A549 (cell line): ENCODE measurements at regions not wholly inside any gene's neighbourhood (a gene's known extent, or its start where the extent isn't known, plus 50 kb on each side); places are given as distances from the start of the nearest gene placed in this dataset.

Source experiments
- ATAC-seq, 2 experiments: fragments of 200-7000 bp in 1 of 2; fragments of >200 bp in 1 of 2; cut with Nextera tagmentation in 1 of 2; cut with Tn5 transposase in 1 of 2; 3 replicates each; pipeline versions ENCODE4 v1.8.0 to v1.9.1; 2018 to 2020; ENCODE audit warnings: mild to moderate bottlenecking in 1 of 2, moderate library complexity in 1 of 2
- CTCF ChIA-PET: fragments of 300-600 bp; sonication (Branson Sonifier 250); formaldehyde crosslinking; extraction: SDS; loops from one replicate; lab custom pipeline; 2021; ENCODE audit warnings: antibody characterized with exemption, inconsistent platforms; lab: Yijun Ruan, JAX
- POLR2A ChIA-PET: fragments of 350-600 bp; formaldehyde crosslinking; extraction: SDS; loops from one replicate; lab custom pipeline; 2021; ENCODE audit warnings: antibody characterized with exemption, inconsistent platforms; lab: Yijun Ruan, JAX
- DNase-seq, 2 experiments: peaks; one replicate each; pipeline versions ENCODE4 v3.0.0 to v3.0.0-alpha.2; 2011 to 2016; ENCODE audit warnings: low read depth in 1 of 2, low spot score in 1 of 2
- FAIRE-seq: peaks from 2 replicates; lab custom pipeline; 2011; peaks lifted over from hg19 to GRCh38; lab: Jason Lieb, UNC
- H3K27ac ChIP-seq, 2 experiments: fragments of >200 bp; sonication (Bioruptor Twin); formaldehyde crosslinking; 3 replicates each; pipeline ENCODE4 v1.5.1; 2016 to 2017
- H3K4me1 ChIP-seq: fragments of >200 bp; sonication (Bioruptor Twin); formaldehyde crosslinking; 3 replicates; pipeline ENCODE4 v1.6.1; 2016
- H3K4me2 ChIP-seq: fragments of >200 bp; sonication (Bioruptor Twin); formaldehyde crosslinking; 3 replicates; pipeline ENCODE4 v1.6.1; 2016
- H3K4me3 ChIP-seq: fragments of >200 bp; sonication (Bioruptor Twin); formaldehyde crosslinking; 3 replicates; pipeline ENCODE4 v1.5.1; 2016
- H3K9me3 ChIP-seq: fragments of >200 bp; sonication (Bioruptor Twin); formaldehyde crosslinking; 3 replicates; pipeline ENCODE4 v1.6.1; 2016
- CEBPB ChIP-seq, 2 experiments: fragments of >200 bp in 1 of 2; sonication (Bioruptor Twin) in 1 of 2; formaldehyde crosslinking in 1 of 2; IDR thresholded peaks; 2 replicates each; pipeline ENCODE4 v1.6.1; 2012 to 2016
- CHD2 ChIP-seq: fragments of 150-350 bp; IDR thresholded peaks from 2 replicates; pipeline ENCODE4 v1.6.1; 2014; ENCODE audit warnings: low read length; ENCODE audit not compliant: partially characterized antibody
- EHF ChIP-seq: fragments of 250-450 bp; sonication (Bioruptor Pico); IDR thresholded peaks from 2 replicates; pipeline ENCODE4 v1.5.0; 2020; ENCODE audit warnings: mild to moderate bottlenecking
- ELK1 ChIP-seq: fragments of 150-350 bp; IDR thresholded peaks from 2 replicates; pipeline ENCODE4 v1.6.1; 2014; ENCODE audit warnings: low read depth, mild to moderate bottlenecking, low read length
- ESRRA ChIP-seq: fragments of 150-350 bp; IDR thresholded peaks from 2 replicates; pipeline ENCODE4 v1.6.1; 2014; ENCODE audit warnings: mild to moderate bottlenecking, low read length, borderline replicate concordance
- FOSB ChIP-seq: fragments of 250-450 bp; sonication (Bioruptor Pico); IDR thresholded peaks from 2 replicates; pipeline ENCODE4 v1.5.0; 2020; ENCODE audit warnings: mild to moderate bottlenecking, moderate library complexity
- FOSL2 ChIP-seq, 2 experiments: fragments of 450-650 bp in 1 of 2; fragments of >200 bp in 1 of 2; sonication (Bioruptor Twin) in 1 of 2; formaldehyde crosslinking; IDR thresholded peaks; 2 replicates each; pipeline versions ENCODE4 v1.5.0 to v1.6.1; 2016 to 2020; ENCODE audit warnings: mild to moderate bottlenecking in 1 of 2, moderate library complexity in 1 of 2
- GATA3 ChIP-seq: IDR thresholded peaks from 2 replicates; pipeline ENCODE4 v1.6.1; 2012; ENCODE audit warnings: borderline replicate concordance
- HMGXB4 ChIP-seq: fragments of 250-450 bp; sonication (Bioruptor Pico); IDR thresholded peaks from 2 replicates; pipeline ENCODE4 v1.5.0; 2021; ENCODE audit warnings: mild to moderate bottlenecking, moderate library complexity, borderline replicate concordance
- HOXB5 ChIP-seq: fragments of 250-450 bp; sonication (Bioruptor Pico); IDR thresholded peaks from 2 replicates; pipeline ENCODE4 v1.5.0; 2020; ENCODE audit warnings: mild to moderate bottlenecking, moderate library complexity
- JUN ChIP-seq, 2 experiments: fragments of >200 bp; sonication (Bioruptor Twin); formaldehyde crosslinking; IDR thresholded peaks; 2 replicates in 1 of 2; 3 replicates in 1 of 2; pipeline ENCODE4 v1.6.1; 2016 to 2017
- KDM1A ChIP-seq: fragments of 200-600 bp; sonication (generic); IDR thresholded peaks from 2 replicates; pipeline ENCODE4 v1.6.1; 2016; ENCODE audit warnings: low read depth, mild to moderate bottlenecking
- NFE2L2 ChIP-seq: fragments of 150-350 bp; conservative IDR thresholded peaks from 2 replicates; pipeline ENCODE4 v1.6.1; 2014; ENCODE audit warnings: low read length
- RAD21 ChIP-seq, 2 experiments: fragments of >200 bp in 1 of 2; sonication (Bioruptor Twin) in 1 of 2; formaldehyde crosslinking in 1 of 2; IDR thresholded peaks in 1 of 2; conservative IDR thresholded peaks in 1 of 2; 2 replicates in 1 of 2; 3 replicates in 1 of 2; pipeline ENCODE4 v1.6.1; 2012 to 2018; ENCODE audit warnings: inconsistent platforms in 1 of 2
- RARB ChIP-seq: fragments of 250-450 bp; sonication (Bioruptor Pico); IDR thresholded peaks from 2 replicates; pipeline ENCODE4 v1.8.0; 2021; ENCODE audit warnings: mild to moderate bottlenecking, moderate library complexity
- RCOR1 ChIP-seq: fragments of 150-350 bp; IDR thresholded peaks from 2 replicates; pipeline ENCODE4 v1.6.1; 2014; ENCODE audit warnings: antibody characterized with exemption, low read length, low read depth
- REST ChIP-seq: fragments of 200-600 bp; sonication (generic); IDR thresholded peaks from 2 replicates; pipeline ENCODE4 v1.6.1; 2016; ENCODE audit warnings: antibody characterized with exemption, mild to moderate bottlenecking, moderate library complexity
- ZC3H11A ChIP-seq: fragments of 450-650 bp; IDR thresholded peaks from 2 replicates; pipeline ENCODE4 v1.6.1; 2014; ENCODE audit warnings: antibody characterized with exemption, mild to moderate bottlenecking
- ZFP36 ChIP-seq: fragments of 450-650 bp; IDR thresholded peaks from 2 replicates; pipeline ENCODE4 v1.6.1; 2014; ENCODE audit warnings: borderline replicate concordance; ENCODE audit not compliant: partially characterized antibody
- ZSCAN20 ChIP-seq: fragments of 250-450 bp; sonication (Bioruptor Pico); IDR thresholded peaks from 2 replicates; pipeline ENCODE4 v1.8.0; 2022; ENCODE audit warnings: mild to moderate bottlenecking, moderate library complexity
- WGBS: methylation state at CpG from one replicate; pipeline ENCODE4 v1.1.6; 2017; ENCODE audit errors: missing lambda C conversion rate; 5-methylcytosine and 5-hydroxymethylcytosine counted together

- ATAC-seq: no peak
- Histone ChIP-seq H3K9me3 (no peaks in the 10 kb centered on the region), H3K4me3 (no peak overlapping the region), H3K4me2 (no peak overlapping the region), H3K4me1 (no peaks in the 10 kb centered on the region), H3K27ac (no peak overlapping the region)
- POLR2A ChIA-PET: no interaction called here
- 0% methylated on average over 1 of the region's 1 CpG for WGBS
- FAIRE-seq: no peak
- DNase-seq: no peak
- CTCF ChIA-PET: no interaction called here
- TF ChIP-seq JUN (IDR thresholded peaks at IDR 0.05): no peak
- TF ChIP-seq ZC3H11A: no peak
- TF ChIP-seq FOSB: no peak
- no peak for TF ChIP-seq RAD21 (conservative IDR thresholded peaks at IDR 0.05 in 1 of 2, IDR thresholded peaks at IDR 0.05 in 1 of 2)
- no peak for TF ChIP-seq FOSL2 (IDR thresholded peaks at IDR 0.05)
- no peak for TF ChIP-seq FOSL2 (CRISPR knock-in tag; IDR thresholded peaks at IDR 0.05)
- TF ChIP-seq NFE2L2: no peak
- TF ChIP-seq ESRRA: no peak
- TF ChIP-seq RCOR1: no peak
- no peak for TF ChIP-seq HOXB5
- no peak for TF ChIP-seq KDM1A
- TF ChIP-seq REST: no peak
- TF ChIP-seq GATA3: no peak
- no peak for TF ChIP-seq RARB
- TF ChIP-seq ZSCAN20 (CRISPR knock-in tag): no peak
- no peak for TF ChIP-seq ELK1
- no peak for TF ChIP-seq CHD2
- TF ChIP-seq EHF (CRISPR knock-in tag): no peak
- no peak for TF ChIP-seq ZFP36
- no peak for TF ChIP-seq HMGXB4 (CRISPR knock-in tag)
These were observed 1052.6 kb downstream of the ADGRL3 start for GRCh38 chr4:62252728-62253127.

GRCh38 chr4:62250100-62250499 is 1050.0 kb downstream of the ADGRL3 start:
- POLR2A ChIA-PET: no interaction called here
- no peaks in the 10 kb centered on the region for H3K9me3 ChIP-seq
- FAIRE-seq (no peak), ATAC-seq (no peak), DNase-seq (no peak)
- CTCF ChIA-PET: no interaction called here
- no peak overlapping the region for H3K4me3 ChIP-seq
- no peak overlapping the region for H3K27ac ChIP-seq
- WGBS: 0% methylated on average over 5 of the region's 5 CpGs
- no peak for TF ChIP-seq HOXB5
- TF ChIP-seq CEBPB (IDR thresholded peaks at IDR 0.05): no peak
- H3K4me2 ChIP-seq: no peak overlapping the region
- H3K4me1 ChIP-seq: no peaks in the 10 kb centered on the region
